ENCODE measurements at regions not wholly inside any gene's neighbourhood (a gene's known extent, or its start where the extent isn't known, plus 50 kb on each side); places are given as distances from the start of the nearest gene placed in this dataset.
"Not testable (repeated sequence)": the region's sequence is repeated elsewhere in the genome, so short reads cannot be mapped to it uniquely, and the experiment has no call there.

DNA sequence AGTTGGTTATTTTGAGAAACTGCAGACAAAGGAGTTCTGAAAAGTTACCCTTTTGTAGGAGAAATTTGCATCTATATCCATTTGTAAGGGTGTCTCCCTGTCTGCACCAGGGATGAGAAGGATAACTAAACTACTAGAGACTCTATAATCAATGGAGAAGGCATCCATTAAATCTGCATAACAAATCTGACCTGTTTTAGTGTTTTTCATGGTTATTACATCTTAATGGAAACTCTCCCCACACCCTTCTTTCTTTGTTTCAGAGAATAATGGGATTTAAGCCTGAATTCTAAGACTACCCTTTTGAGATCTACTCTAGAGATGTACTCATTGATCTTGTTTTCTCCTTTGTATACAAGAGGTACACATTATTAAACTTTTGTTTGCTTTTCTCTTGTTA is 82.0 kb upstream of the DAZL start:
- H3K9me3 Mint-ChIP-seq: peaks cover 1 to 23% (median 9%) of the 10 kb centered on the region in 7 donors
- ATAC-seq (ENCODE audit: low read depth in 2 of 2) (no peak), DNase-seq (no peak)
- H3K4me3 Mint-ChIP-seq: no peak overlapping the region
- no peaks in the 10 kb centered on the region for H3K27me3 Mint-ChIP-seq
- H3K27ac Mint-ChIP-seq: no peak overlapping the region
- peaks cover 0 to 4% (median 0%) of the 10 kb centered on the region in 3 donors for H3K4me1 Mint-ChIP-seq
- H3K36me3 Mint-ChIP-seq: peaks cover 0 to 8% of the 10 kb centered on the region in 2 donors

DNA sequence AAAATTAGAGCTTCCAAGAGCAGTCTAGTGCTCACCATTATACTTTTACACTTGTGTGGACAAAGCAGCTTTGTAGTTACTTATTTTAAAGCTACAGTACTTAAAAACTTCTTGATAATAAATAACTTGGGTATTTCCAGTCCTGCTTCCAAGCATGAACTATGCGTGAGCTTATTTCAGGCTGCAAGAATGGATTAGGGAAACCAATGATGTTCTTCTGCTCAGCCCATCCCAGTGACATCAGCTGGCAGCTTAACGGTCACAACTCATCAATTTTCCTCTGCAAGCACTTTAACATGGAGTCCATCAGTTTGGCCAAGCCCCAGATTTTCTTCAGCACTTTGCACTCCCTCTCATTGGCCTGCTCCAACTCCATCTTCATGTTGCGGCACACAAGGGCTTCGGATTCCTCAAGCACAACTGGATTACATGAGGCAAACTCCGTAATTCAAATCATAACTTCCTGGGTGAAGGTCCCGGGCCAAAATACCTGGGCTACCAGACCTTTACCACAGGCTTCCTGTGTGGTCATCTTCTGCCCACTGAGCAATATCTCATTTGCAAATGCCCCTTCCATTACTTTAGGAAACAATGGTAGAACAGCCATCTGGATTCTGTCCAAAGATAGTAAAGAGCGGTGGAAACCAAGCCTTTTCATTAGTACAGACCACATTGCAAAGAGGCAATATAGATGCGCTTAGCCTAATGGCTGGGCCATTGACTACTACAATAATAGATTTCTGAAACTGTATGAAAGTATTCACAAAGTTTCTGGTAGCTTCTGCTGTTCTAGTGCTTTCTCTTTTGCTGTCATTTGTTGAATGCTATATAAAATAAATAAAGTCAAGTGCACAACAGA is 87.5 kb upstream of the DAZL start:
- DNase-seq: no peak
- peak overlapping the region in 3 of 8 donors; percentile 22 to 53 (median 29) for H3K4me3 Mint-ChIP-seq
- H3K27ac Mint-ChIP-seq: peak overlapping the region in 3 of 6 donors; percentile 29 to 84 (median 64)
- H3K9me3 Mint-ChIP-seq: peaks cover 0 to 7% (median 0%) of the 10 kb centered on the region in 7 donors
- no peaks in the 10 kb centered on the region for H3K36me3 Mint-ChIP-seq
- H3K27me3 Mint-ChIP-seq: no peaks in the 10 kb centered on the region
- ATAC-seq (ENCODE audit: low read depth in 2 of 2): no peak
- peaks cover 32 to 53% (median 40%) of the 10 kb centered on the region in 3 donors for H3K4me1 Mint-ChIP-seq

DNA sequence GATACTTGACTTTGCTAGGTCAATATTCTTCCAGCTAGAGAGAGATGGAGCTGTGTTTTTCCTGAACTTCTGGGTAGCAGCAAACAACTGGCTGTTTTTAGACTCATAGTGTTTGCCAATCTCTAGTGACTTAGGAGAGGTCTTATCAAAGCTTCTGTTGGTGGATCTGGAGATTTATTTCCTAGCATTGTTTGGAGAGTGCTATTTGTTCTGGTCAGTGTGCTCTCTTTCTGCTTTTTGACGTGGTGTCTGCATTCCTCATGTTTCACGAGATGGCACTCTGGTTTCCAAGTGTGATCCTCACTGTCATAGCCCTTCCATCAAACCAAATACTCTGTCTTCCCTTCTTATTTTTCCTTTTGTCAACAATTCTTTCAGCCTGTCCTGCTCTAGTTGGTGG is 88.6 kb upstream of the DAZL start:
- Mint-ChIP-seq H3K36me3 (no peaks in the 10 kb centered on the region), H3K27me3 (no peaks in the 10 kb centered on the region), H3K27ac (peak overlapping the region; percentile 3 to 89 (median 52)), H3K9me3 (peaks cover 0 to 7% (median 0%) of the 10 kb centered on the region in 7 donors), H3K4me3 (peak overlapping the region in 1 of 8 donors; percentile 11), H3K4me1 (peaks cover 34 to 64% (median 48%) of the 10 kb centered on the region in 3 donors)
- ATAC-seq (ENCODE audit: low read depth in 2 of 2) (no peak), DNase-seq (no peak)

DNA sequence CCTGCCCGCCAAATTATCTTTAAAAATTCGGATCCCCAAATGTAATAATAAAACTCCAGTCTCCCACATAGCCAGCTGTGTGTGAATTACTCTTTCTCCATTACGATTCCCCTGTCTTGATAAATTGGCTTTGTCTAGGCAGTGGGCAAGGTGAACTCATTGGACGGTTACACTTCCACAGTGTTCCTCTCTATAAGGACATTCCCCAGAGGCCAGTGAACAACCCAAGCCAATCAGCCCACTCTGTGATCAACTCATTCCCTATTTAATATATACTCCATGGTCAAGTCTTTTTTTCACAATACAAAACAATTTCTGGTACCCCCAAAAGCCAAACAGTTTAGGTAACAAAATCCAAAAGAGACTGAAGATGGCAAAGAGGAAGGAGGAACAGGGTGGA is 90.5 kb upstream of the DAZL start:
- Mint-ChIP-seq H3K4me1 (peaks cover 40 to 70% (median 55%) of the 10 kb centered on the region in 3 donors), H3K36me3 (no peaks in the 10 kb centered on the region), H3K27ac (peak overlapping the region; percentile 57 to 95 (median 78))

DNA sequence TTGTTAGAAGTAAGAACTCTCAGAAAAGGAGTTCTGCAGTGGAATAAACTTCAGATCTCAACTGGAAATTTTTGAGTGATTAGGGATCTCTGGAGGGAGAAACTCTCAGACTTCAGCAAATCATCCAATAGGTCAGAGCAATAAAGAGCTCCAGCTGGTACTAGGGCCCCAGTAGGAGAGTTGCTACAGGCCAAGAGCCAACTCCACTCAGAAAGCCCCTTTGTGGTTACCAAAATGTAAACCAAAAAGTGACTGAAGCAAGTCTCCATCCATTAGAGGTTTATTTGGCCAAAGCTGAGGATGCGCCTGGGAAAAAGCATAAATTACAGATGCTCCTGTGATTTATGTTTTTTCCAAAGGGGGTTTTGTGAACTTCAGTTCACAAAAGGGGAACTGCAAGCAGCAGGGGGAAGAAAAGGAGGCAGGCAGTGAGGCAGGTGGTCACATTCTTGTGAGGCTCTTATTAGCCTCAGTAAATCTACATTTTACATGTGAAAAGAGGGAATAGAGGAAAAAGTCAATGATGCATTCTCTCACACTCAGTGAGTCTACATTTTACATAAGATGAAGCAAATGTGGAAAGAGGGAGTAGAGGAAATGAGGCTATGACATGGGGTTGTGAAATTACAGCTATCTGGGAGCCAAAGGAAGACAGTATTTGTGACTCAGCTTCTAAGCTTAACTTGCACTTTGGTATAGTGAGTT is 92.4 kb upstream of the DAZL start:
- peaks cover 0 to 3% (median 0%) of the 10 kb centered on the region in 7 donors for H3K9me3 Mint-ChIP-seq
- peak overlapping the region; percentile 54 to 87 (median 80) for H3K4me3 Mint-ChIP-seq
- ATAC-seq (ENCODE audit: low read depth in 2 of 2): peak; percentile 67 to 80
- no peaks in the 10 kb centered on the region for H3K27me3 Mint-ChIP-seq
- peak; percentile 11 for DNase-seq
- H3K36me3 Mint-ChIP-seq: no peaks in the 10 kb centered on the region
- peak overlapping the region; percentile 60 to 96 (median 75) for H3K27ac Mint-ChIP-seq
- H3K4me1 Mint-ChIP-seq: peaks cover 40 to 65% (median 56%) of the 10 kb centered on the region in 3 donors

More for the DNA sequence above, 90.5 kb upstream of the DAZL start:
- DNase-seq (no peak), ATAC-seq (ENCODE audit: low read depth in 2 of 2) (no peak)
- Mint-ChIP-seq H3K4me3 (peak overlapping the region; percentile 54 to 88 (median 80)), H3K27me3 (no peaks in the 10 kb centered on the region), H3K9me3 (peaks cover 0 to 4% (median 0%) of the 10 kb centered on the region in 7 donors)

DNA sequence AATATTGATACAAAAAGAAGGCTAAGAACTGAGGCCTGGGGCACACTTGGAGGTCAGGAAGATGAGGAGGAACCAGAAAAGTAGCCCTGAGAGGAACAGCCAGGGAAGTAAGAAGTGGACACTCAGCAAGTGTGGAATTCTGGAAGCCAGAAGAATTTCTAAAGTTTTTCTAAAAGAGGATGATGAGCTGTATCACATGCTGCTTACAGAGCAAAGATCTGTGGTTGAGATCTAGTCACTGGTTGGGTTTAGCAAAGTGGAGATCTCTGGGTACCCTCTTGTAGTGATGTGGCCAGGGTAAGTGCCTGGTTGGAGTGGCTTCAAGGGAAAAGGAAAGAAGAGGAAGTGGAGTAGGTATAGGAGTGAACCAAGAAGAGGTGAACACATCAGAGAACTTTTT is 95.4 kb upstream of the DAZL start:
- no peak for DNase-seq
- H3K27me3 Mint-ChIP-seq: no peaks in the 10 kb centered on the region
- H3K4me1 Mint-ChIP-seq: peaks cover 23 to 38% (median 34%) of the 10 kb centered on the region in 3 donors
- no peaks in the 10 kb centered on the region for H3K36me3 Mint-ChIP-seq
- no peak for ATAC-seq (ENCODE audit: low read depth in 2 of 2)
- H3K27ac Mint-ChIP-seq: peak overlapping the region in 3 of 6 donors; percentile 23 to 61 (median 37)
- H3K4me3 Mint-ChIP-seq: no peak overlapping the region
- H3K9me3 Mint-ChIP-seq: peaks cover 0 to 2% (median 0%) of the 10 kb centered on the region in 7 donors

DNA sequence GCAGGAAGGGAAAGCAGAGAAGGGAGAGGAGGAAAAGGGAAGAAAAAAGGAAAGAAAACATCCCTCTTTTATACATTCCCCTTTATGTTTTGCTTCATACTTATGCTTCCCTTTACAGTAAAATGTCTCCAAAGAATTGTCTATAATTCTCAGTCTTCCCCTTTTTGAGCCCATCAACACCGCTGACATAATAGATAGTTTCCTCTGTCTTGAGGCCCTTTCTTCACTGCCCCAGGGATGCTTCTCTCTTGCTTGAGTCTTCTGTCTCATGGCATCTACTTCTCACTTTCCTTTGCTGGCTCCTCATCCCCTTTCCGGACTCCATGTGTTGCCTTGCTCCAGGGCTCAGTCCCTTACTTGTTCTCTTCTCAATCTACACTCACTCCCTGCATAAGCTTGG is 99.7 kb upstream of the DAZL start:
- no peaks in the 10 kb centered on the region for H3K36me3 Mint-ChIP-seq
- ATAC-seq (ENCODE audit: low read depth in 2 of 2): no peak

GRCh38 chr3:16707260-16707659 is 102.0 kb upstream of the DAZL start:
- peak overlapping the region in 1 of 6 donors; percentile 18 for H3K27ac Mint-ChIP-seq
- H3K4me1 Mint-ChIP-seq: no peaks in the 10 kb centered on the region
- H3K27me3 Mint-ChIP-seq: peaks cover 0 to 5% (median 3%) of the 10 kb centered on the region in 3 donors
- ATAC-seq (ENCODE audit: low read depth in 2 of 2) (no peak), DNase-seq (no peak)
- H3K36me3 Mint-ChIP-seq: peaks cover 0 to 4% of the 10 kb centered on the region in 2 donors
- peaks cover 3 to 15% (median 10%) of the 10 kb centered on the region in 7 donors for H3K9me3 Mint-ChIP-seq
- H3K4me3 Mint-ChIP-seq: no peak overlapping the region

More for the DNA sequence above, 99.7 kb upstream of the DAZL start:
- Mint-ChIP-seq H3K27me3 (no peaks in the 10 kb centered on the region), H3K9me3 (peaks cover 0 to 15% (median 6%) of the 10 kb centered on the region in 7 donors), H3K4me1 (peaks cover 4 to 10% (median 7%) of the 10 kb centered on the region in 3 donors), H3K27ac (no peak overlapping the region), H3K4me3 (no peak overlapping the region)
- no peak for DNase-seq

DNA sequence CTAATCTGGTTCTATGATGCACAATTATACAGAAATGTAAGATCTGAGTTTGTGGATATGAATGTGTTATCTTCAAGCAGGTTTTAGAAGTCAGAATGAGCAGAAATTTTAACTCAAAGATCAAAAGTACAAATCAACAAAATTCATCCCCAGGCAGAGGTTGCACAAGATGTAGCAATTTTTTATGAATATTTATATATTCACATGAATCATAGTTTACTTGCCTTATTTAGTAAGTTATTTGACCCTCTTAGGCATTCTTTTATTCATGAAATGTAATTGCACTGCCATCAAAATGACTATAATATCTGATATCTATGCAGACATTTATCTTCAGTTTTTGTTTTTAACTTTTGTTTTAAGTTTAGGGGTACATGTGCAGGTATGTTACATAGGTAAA is 103.1 kb upstream of the DAZL start:
- Mint-ChIP-seq H3K4me1 (no peaks in the 10 kb centered on the region), H3K36me3 (peaks cover 7 to 15% of the 10 kb centered on the region in 2 donors), H3K4me3 (no peak overlapping the region), H3K9me3 (peaks cover 13 to 23% (median 18%) of the 10 kb centered on the region in 7 donors), H3K27me3 (peaks cover under 1 to 15% (median 13%) of the 10 kb centered on the region in 3 donors), H3K27ac (no peak overlapping the region)
- ATAC-seq (ENCODE audit: low read depth in 2 of 2): no peak
- DNase-seq: no peak

- not testable (repeated sequence) for H3K4me3 Mint-ChIP-seq; H3K4me1 Mint-ChIP-seq; H3K27ac Mint-ChIP-seq; DNase-seq; ATAC-seq (ENCODE audit: low read depth in 2 of 2)
- H3K27me3 Mint-ChIP-seq: peaks cover 5 to 34% (median 32%) of the 10 kb centered on the region in 3 donors
- H3K36me3 Mint-ChIP-seq: peaks cover 8 to 28% of the 10 kb centered on the region in 2 donors
- peaks cover 23 to 36% (median 33%) of the 10 kb centered on the region in 7 donors for H3K9me3 Mint-ChIP-seq
These were observed 106.5 kb upstream of the DAZL start for GRCh38 chr3:16711691-16712090.

DNA sequence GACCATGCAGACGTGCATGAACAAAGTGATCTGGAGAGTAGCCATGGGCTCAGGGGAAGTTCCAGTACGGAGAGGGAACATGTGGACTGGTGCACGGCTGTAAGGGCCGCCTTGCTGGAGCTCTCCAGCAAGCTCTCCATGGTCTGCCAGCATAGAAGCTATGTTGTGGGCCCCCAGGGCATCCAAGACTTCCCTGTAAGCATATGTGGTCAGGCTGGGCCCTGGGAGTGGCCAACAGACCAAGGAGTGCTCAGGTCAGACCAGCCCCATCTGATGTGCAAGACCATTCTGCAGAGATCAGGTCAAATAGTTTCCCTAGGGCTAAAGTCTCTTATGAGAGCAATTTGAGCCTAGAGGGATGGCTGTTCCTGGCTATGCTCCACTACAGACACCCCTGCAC is 110.1 kb upstream of the DAZL start:
- Mint-ChIP-seq H3K36me3 (peaks cover 8 to 32% of the 10 kb centered on the region in 2 donors), H3K27ac (peak overlapping the region in 1 of 6 donors; percentile 63), H3K9me3 (peaks cover 22 to 29% (median 23%) of the 10 kb centered on the region in 7 donors), H3K27me3 (peaks cover 5 to 34% (median 32%) of the 10 kb centered on the region in 3 donors), H3K4me1 (peaks cover 0 to 3% (median 2%) of the 10 kb centered on the region in 3 donors), H3K4me3 (no peak overlapping the region)
- no peak for DNase-seq
- no peak for ATAC-seq (ENCODE audit: low read depth in 2 of 2)

DNA sequence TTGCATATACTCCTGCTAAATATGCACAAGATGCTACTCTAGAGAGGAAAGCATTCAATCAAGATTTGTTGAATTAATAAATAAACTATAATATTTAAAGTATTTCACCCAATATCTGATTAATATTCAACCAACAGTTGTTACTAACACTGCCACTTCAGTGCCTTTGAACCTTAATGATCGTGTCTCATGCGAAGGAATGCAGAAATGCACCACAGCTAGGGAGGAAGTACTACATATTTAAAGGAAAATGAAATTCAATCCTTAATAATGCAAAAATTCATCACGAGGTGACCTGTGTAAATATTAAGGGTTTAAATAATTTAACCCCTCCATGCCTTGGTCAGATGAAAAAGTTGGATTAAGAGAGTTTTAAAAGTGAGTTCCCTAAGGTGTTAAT is 114.2 kb upstream of the DAZL start:
- H3K4me1 Mint-ChIP-seq: peaks cover 2 to 6% (median 3%) of the 10 kb centered on the region in 3 donors
- DNase-seq (no peak), ATAC-seq (ENCODE audit: low read depth in 2 of 2) (no peak)
- H3K36me3 Mint-ChIP-seq: peaks cover 0 to 10% of the 10 kb centered on the region in 2 donors
- no peak overlapping the region for H3K4me3 Mint-ChIP-seq
- peaks cover 0 to 7% (median 7%) of the 10 kb centered on the region in 3 donors for H3K27me3 Mint-ChIP-seq
- H3K27ac Mint-ChIP-seq: no peak overlapping the region
- peaks cover 0 to 12% (median 8%) of the 10 kb centered on the region in 7 donors for H3K9me3 Mint-ChIP-seq

GRCh38 chr3:16720367-16720940 is 115.2 kb upstream of the DAZL start:
- Mint-ChIP-seq H3K36me3 (peaks cover 0 to 8% of the 10 kb centered on the region in 2 donors), H3K9me3 (peaks cover 2 to 13% (median 6%) of the 10 kb centered on the region in 7 donors), H3K27ac (peak overlapping the region in 1 of 6 donors; percentile 47), H3K4me1 (peaks cover 2 to 6% (median 3%) of the 10 kb centered on the region in 3 donors), H3K4me3 (peak overlapping the region in 1 of 8 donors; percentile 49), H3K27me3 (no peaks in the 10 kb centered on the region)
- DNase-seq: no peak
- no peak for ATAC-seq (ENCODE audit: low read depth in 2 of 2)
